ENCODE measurements at regions not wholly inside any gene's neighbourhood (a gene's known extent, or its start where the extent isn't known, plus 50 kb on each side); places are given as distances from the start of the nearest gene placed in this dataset.
"Not testable (repeated sequence)": the region's sequence is repeated elsewhere in the genome, so short reads cannot be mapped to it uniquely, and the experiment has no call there.

- TF ChIP-seq EZH2 (IDR thresholded peaks at IDR 0.05; ENCODE audit: insufficient read depth, poor library complexity, severe bottlenecking); EZH2phosphoT487 (IDR thresholded peaks at IDR 0.05; ENCODE audit: insufficient read depth, low read depth): not testable (repeated sequence)
Measured at GRCh38 chr1:66424530-66424929, 109.4 kb upstream of the SGIP1 start.

Measured in GM23248 (cell line).